Heart right ventricle (tissue), 16 donors: ENCODE measurements at regions not wholly inside any gene's neighbourhood (a gene's known extent, or its start where the extent isn't known, plus 50 kb on each side); places are given as distances from the start of the nearest gene placed in this dataset.

ENCODE experiments used
- ATAC-seq, 8 donors: fragments of 200-7000 bp; cut with Tn5 transposase; one replicate each; pipeline ENCODE4 v1.9.1; 2020; ENCODE audit warnings: mild to moderate bottlenecking in 8 of 8, moderate library complexity in 8 of 8, moderate number of reproducible peaks in 1 of 8
- DNase-seq, 2 donors: peaks; one replicate each; pipeline ENCODE4 v3.0.0-alpha.2; 2020
- H3K27ac ChIP-seq, 10 donors: fragments of 200-600 bp; sonication (generic) in 2 of 10; one replicate each; pipeline versions ENCODE4 v1.5.0 to v1.8.0; 2020 to 2022; ENCODE audit warnings: mild to moderate bottlenecking in 3 of 10
- H3K27me3 ChIP-seq, 7 donors: fragments of 200-600 bp; one replicate each; pipeline ENCODE4 v1.8.0; 2021 to 2022; ENCODE audit warnings: mild to moderate bottlenecking in 2 of 7
- H3K36me3 ChIP-seq, 9 donors: fragments of 200-600 bp; sonication (generic) in 1 of 9; one replicate each; pipeline versions ENCODE4 v1.5.0 to v1.8.0; 2020 to 2022; ENCODE audit warnings: mild to moderate bottlenecking in 2 of 9
- H3K4me1 ChIP-seq, 9 donors: fragments of 200-600 bp; sonication (generic) in 1 of 9; one replicate each; pipeline versions ENCODE4 v1.5.0 to v1.8.0; 2020 to 2022; ENCODE audit warnings: mild to moderate bottlenecking in 4 of 9
- H3K4me3 ChIP-seq, 10 donors: fragments of 200-600 bp; sonication (generic) in 2 of 10; one replicate each; pipeline versions ENCODE4 v1.5.0 to v1.8.0; 2020 to 2022; ENCODE audit warnings: mild to moderate bottlenecking in 7 of 10, moderate library complexity in 2 of 10
- H3K9me3 ChIP-seq, 11 donors: fragments of 200-600 bp in 10 of 11; sonication (generic) in 2 of 11; one replicate each; pipeline versions ENCODE4 v1.5.0 to v1.8.0; 2013 to 2022; ENCODE audit warnings: mild to moderate bottlenecking in 2 of 11, control low read depth in 1 of 11, moderate library complexity in 1 of 11
- WGBS, 2 donors: extraction: QIAGEN DNeasy Blood & Tissue Kit; methylation state at CpG; one replicate each; pipeline ENCODE4 v1.1.7; 2013; ENCODE audit warnings: inconsistent platforms in 1 of 2; 5-methylcytosine and 5-hydroxymethylcytosine counted together
- intact Hi-C, 10 donors: fragments of 100-400 bp; cut with DNase I; formaldehyde crosslinking; loops; one replicate each; pipeline versions ENCODE4 v1.11.1 to v1.14.2; 2022
- TF ChIP-seq, protein P1 (sequence below), 9 donors: fragments of 200-600 bp; sonication (generic) in 2 of 9; IDR thresholded peaks; one replicate each; pipeline versions ENCODE4 v1.5.0 to v1.8.0; 2021 to 2022; ENCODE audit warnings: antibody characterized with exemption in 9 of 9, mild to moderate bottlenecking in 5 of 9, moderate library complexity in 1 of 9
- donor health status: Arrhythmogenic right ventricular cardiomyopathy.
- donor health status: ischemic (EF 13 %, LVEDD 7.1; RV severe dilation, severe dysfunction).
- donor health status: healthy with polysubstance abuse.
- donor health status: DM: no; HTN: yes; CAD: no.
- donor health status: DM: no; HTN: no; CAD: no.
- donor health status: ischemic (EF 25% LVEDD 6.9; RV normal size, moderate dysfunction).
- donor health status: ischemic (EF 25% LVEDD 5.7; RV mildly dilated, moderate dysfunction).
- donor health status: healthy.
- donor health status: DM: yes; HTN: yes; CAD: no.
- donor health status: Ischemic cardiomyopathy.
- donor health status: ischemic (EF 35%, LVEDD 5.7; RV mildly dilated, moderate dysfunction).
- donor health status: nonischemic (EF 11% LVEDD 7.7; RV severe dilation, severe dysfunction).
- donor health status: DM: yes; HTN: yes; CAD: no.
- donor health status: PGD.
- donor health status: ischemic (EF 29% LVEDD 5.4; RV normal size, mild dysfunction).
- donor health status: nonischemic (EF 23%, LVEDD 6.1; RV moderate dilation, normal function).

GRCh38 chr11:90818196-90818745 lies 595.4 kb upstream of the CHORDC1 start:
- DNase-seq: no peak
- no peaks in the 10 kb centered on the region for H3K36me3 ChIP-seq
- no peaks in the 10 kb centered on the region for H3K27me3 ChIP-seq
- ATAC-seq: no peak
- intact Hi-C loops: no loop called here
- no peaks in the 10 kb centered on the region for H3K4me1 ChIP-seq
- H3K27ac ChIP-seq: no peak overlapping the region
- peaks cover 0 to 25% (median 0%) of the 10 kb centered on the region in 11 donors for H3K9me3 ChIP-seq
- no peak overlapping the region for H3K4me3 ChIP-seq
- TF ChIP-seq, protein P1, sequence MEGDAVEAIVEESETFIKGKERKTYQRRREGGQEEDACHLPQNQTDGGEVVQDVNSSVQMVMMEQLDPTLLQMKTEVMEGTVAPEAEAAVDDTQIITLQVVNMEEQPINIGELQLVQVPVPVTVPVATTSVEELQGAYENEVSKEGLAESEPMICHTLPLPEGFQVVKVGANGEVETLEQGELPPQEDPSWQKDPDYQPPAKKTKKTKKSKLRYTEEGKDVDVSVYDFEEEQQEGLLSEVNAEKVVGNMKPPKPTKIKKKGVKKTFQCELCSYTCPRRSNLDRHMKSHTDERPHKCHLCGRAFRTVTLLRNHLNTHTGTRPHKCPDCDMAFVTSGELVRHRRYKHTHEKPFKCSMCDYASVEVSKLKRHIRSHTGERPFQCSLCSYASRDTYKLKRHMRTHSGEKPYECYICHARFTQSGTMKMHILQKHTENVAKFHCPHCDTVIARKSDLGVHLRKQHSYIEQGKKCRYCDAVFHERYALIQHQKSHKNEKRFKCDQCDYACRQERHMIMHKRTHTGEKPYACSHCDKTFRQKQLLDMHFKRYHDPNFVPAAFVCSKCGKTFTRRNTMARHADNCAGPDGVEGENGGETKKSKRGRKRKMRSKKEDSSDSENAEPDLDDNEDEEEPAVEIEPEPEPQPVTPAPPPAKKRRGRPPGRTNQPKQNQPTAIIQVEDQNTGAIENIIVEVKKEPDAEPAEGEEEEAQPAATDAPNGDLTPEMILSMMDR (IDR thresholded peaks at IDR 0.05): no peak
- WGBS, 2 donors: 90 to 91% methylated on average over 1 of the region's 1 CpG

- Histone ChIP-seq H3K4me3 (no peak overlapping the region), H3K9me3 (peaks cover 0 to 21% (median 0%) of the 10 kb centered on the region in 11 donors), H3K27ac (no peak overlapping the region), H3K36me3 (no peaks in the 10 kb centered on the region), H3K27me3 (no peaks in the 10 kb centered on the region), H3K4me1 (no peaks in the 10 kb centered on the region)
- intact Hi-C loops: no loop called here
- DNase-seq (no peak), ATAC-seq (no peak)
- TF ChIP-seq, protein P1 (IDR thresholded peaks at IDR 0.05): no peak
- WGBS, 2 donors: 65 to 67% methylated on average over 5 of the region's 5 CpGs
Observed at GRCh38 chr11:90809581-90809980, 586.7 kb upstream of the CHORDC1 start.

DNA sequence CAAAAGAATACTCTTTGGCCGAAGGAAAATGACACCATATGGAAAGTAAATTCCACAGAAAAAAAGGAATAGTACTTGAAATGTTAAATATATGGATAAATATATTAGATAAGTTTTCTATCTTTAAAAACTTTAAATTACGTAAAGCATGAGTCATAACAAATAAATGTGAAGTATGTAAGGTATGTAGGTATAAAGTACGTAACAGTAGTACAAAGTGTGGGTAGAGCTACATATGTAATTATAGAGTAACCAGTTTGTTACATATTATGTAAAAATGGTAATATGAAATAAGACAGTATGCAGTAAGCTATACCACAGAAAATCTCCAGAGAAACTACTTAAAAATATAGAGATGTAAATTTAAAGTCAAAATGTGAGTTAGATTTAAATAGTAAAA lies 582.3 kb upstream of the CHORDC1 start:
- WGBS, 2 donors: 61 to 84% methylated on average over 3 of the region's 3 CpGs
- ATAC-seq: no peak
- no peaks in the 10 kb centered on the region for H3K36me3 ChIP-seq

GRCh38 chr11:90803831-90804230 lies 581.0 kb upstream of the CHORDC1 start:
- DNase-seq: no peak
- Histone ChIP-seq H3K4me1 (no peaks in the 10 kb centered on the region), H3K27ac (no peak overlapping the region), H3K36me3 (no peaks in the 10 kb centered on the region), H3K9me3 (no peaks in the 10 kb centered on the region), H3K4me3 (no peak overlapping the region), H3K27me3 (no peaks in the 10 kb centered on the region)
- WGBS, 2 donors: 79 to 84% methylated on average over 7 of the region's 7 CpGs
- ATAC-seq: no peak
- intact Hi-C loops: no loop called here
- TF ChIP-seq, protein P1 (IDR thresholded peaks at IDR 0.05): no peak

More for the DNA sequence above, 582.3 kb upstream of the CHORDC1 start:
- intact Hi-C loops: no loop called here
- no peak for DNase-seq
- Histone ChIP-seq H3K27me3 (no peaks in the 10 kb centered on the region), H3K4me3 (no peak overlapping the region), H3K27ac (no peak overlapping the region), H3K4me1 (no peaks in the 10 kb centered on the region), H3K9me3 (peaks cover 0 to 5% (median 0%) of the 10 kb centered on the region in 11 donors)
- TF ChIP-seq, protein P1 (IDR thresholded peaks at IDR 0.05): no peak
